Non-pigmented ciliary epithelial cell (primary cell): ENCODE measurements at regions not wholly inside any gene's neighbourhood (a gene's known extent, or its start where the extent isn't known, plus 50 kb on each side); places are given as distances from the start of the nearest gene placed in this dataset.

ENCODE experiments used
- DNase-seq: peaks from one replicate; pipeline ENCODE4 v3.0.0-alpha.2; 2010; ENCODE audit warnings: low read depth

DNA sequence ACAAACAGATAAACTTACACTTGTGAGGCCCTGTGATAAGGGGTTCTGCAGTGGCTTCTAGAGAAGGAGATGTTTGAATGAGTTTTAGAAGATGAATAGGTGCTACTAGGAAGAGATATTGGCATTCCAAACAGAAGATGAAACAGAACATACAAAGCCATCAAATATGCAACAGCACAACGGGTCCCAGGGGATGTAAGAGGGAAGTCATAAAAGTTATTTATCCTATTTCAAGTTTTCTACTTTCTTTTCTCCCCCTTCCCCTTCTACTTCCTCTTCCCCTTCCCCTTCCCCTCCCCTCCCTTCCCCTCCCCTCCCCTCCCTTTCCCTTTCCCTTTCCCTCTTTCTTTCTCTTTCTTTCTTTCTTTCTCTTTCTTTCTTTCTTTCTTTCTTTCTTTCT, 94.9 kb upstream of the CADM1 start:
- DNase-seq = no peak

DNA sequence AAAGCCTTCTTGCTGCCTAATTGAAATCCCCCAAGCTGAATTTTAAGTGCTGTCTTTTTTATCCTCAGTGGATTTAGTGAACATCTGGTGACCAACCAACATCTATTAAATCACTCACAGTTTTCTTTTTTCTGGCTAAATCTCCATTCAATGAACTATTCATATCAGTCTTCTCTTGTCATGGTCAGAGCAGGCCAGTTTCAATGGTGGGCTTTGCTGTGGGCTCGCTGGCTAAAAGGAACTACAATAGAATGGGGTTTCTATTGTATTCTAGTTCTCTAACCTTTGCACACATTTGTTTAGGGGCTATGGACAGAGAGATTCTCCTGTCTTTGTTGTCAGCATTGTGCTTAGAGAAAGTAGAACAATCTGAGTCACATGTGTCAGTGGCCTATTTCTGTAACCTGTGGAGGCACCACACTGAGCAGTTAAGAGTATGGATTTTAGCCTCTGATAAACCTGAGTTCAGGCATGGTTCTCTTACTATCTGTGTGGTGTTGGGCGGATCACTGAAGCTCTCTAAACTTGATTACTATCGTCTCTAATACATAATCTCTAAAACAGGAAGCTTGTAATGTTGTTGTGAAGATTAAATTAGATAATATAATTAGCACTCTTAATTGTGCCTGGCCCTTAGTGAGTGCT, 94.2 kb upstream of the CADM1 start:
- no peak for DNase-seq

DNA sequence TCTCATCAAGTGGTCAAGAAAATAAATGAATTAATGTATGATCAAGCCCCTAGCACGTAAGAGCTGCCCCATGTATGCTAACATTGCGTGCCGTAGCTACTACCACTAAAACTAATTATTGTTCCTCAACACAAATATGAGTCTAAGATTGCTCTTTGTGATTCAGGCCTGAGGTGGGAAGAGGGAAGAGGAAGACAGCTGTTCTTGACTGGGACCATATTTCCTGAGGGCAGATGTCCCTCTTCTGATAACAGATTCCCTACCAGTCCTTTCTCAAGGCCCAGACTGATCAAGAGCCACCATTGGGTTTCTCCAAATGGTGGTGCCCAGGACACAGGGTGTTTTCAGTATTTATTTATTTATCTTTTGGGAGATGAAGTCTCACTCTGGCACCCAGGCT, 87.2 kb upstream of the CADM1 start:
- DNase-seq = no peak

DNA sequence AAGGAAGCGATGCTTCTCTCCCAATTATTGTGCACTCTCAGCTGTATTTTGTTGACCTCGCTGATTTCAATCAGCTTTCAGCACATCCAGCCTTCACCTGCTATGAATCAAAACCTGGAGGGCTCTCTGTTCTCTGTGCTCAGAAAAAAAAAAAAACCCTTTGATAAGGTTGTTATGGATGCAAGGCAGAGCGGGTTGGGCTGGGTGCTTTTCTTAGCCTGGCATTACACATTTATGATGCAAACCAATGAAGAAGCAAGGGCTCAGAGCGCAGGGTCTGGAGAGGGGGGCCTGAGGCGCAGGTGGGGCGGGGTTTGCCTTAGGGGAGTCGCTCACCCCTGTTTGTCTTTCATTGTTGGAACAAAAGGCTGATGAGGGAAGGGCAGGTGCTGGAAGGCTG, 86.0 kb upstream of the CADM1 start:
- DNase-seq = no peak

DNA sequence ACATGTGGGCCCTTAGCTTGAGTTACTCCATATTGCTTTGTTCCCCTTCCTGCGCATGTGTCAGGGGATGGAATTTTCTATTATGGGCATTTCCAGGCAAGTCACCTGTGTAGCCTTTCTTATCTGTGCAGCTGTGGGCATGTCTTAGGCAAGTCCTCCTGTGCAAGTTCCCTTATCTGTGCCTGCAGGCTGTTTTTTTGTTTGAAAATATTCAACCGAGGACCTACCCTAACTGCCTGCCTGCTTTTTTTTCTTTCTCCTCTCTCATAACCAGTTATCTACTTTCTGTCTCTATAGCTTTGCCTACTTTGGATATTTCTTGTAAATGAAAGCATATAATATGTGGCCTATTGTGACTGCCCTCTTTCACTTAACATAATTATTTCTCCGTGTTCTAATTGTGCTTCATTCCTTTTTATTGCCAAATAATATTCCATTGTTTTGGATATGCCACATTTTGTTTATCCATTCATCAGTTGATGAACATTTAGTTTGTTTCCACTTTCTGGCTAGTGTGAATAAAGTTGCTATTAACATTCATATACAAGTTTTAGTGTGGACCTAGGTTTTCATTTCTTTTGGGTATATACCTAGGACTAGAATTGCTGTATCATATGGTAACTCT, 83.6 kb upstream of the CADM1 start:
- no peak for DNase-seq

DNA sequence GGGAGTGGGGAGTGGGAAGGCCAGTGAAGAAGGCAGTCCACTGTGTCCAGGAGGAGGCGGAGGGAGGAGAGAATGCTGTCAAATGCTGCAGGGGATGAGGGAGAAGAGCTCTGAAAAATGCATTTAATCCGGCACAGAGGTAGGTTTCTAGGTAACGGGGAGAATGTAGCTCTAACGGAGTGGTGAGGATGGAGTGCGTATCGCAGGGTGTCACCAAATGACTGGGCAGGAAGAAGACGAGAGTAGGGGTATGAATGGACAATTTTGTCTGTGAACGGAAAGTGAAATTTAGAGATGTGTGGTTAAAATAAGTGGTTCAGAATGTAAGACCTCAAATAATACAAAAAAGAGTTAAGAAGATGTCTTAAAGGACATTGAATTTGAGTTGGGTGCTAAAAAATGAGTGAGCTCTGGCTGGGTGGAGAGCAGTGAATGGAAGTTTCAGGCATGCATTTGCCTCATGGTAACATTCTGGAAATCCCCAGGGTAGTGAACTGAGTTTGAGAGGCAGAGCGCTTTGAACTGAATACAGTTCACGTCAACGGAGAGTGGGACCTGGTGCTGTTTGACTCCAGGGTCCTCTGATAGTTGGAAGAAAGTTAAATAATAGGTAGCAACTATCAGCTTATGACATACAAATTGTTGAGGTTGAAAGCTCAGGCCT, 81.3 kb upstream of the CADM1 start:
- DNase-seq = no peak

DNA sequence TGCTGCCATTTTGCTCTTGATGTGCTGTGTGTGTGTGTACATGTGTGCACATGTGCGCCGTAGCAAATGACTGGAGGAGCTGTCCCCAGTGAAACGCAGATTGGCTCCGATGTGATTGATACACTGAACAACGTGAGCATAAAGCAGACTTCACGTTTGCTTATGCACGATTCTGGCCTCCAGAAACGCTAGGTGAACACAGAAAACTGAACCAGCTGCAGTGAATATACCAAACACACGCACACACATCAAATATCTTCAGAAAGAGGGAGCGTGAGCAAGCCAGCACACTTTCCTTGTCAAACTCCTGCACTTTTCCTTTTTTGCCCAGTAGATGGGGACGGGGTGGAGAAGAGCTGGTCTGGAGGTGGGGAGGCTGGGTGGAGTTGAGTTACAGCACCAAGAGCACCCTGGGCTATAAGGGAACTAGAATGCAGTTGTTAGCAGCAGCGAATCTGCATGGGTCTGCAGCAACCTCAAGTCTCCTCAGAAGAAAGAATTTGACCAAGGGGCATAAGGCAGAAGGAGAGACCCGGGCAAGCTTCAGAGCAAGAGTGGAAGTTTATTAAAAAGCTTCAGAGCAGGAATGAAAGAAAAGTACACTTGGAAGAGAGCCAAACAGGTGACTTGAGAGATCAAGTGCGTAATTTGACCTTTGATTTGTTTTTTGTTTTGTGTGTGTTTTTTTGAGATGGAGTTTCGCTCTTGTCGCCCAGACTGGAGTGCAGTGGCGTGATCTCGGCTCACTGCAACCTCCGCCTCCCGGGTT, 77.8 kb upstream of the CADM1 start:
- no peak for DNase-seq

DNA sequence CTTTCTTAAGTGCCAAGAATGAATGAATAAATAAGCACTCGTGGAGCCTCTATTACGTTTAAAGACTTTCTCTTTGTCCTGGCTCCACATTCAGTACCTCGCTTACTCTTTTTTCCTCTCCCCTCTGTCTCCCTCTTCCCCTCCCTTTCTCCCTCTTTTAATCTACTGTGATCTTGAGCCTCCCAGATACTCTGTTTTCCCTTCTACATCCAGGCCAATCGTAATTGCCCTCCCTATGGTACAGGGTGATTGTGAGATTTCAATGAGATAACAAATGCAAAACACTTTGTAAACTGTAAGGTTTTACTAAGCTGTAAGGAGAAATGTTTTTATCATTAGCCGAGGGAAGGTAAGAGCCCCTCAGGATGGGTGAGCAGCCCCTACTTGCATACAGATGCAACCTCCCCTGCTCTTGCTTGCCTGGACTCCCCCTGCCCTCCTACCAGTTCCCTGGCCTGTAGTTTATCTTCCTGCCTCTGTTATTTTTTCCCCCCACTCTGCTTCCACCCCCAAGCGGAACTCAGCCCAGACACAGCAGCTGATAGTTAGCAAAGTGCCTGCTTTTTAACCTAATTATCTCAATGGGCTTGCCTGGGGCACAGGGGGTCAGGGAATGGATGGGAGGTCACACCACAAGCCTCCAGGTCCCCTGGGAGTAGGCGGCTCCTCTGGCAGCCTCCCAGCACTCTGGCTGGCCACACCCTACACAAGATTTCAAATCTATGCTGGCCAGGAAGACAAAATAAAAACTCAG, 76.9 kb upstream of the CADM1 start:
- no peak for DNase-seq

DNA sequence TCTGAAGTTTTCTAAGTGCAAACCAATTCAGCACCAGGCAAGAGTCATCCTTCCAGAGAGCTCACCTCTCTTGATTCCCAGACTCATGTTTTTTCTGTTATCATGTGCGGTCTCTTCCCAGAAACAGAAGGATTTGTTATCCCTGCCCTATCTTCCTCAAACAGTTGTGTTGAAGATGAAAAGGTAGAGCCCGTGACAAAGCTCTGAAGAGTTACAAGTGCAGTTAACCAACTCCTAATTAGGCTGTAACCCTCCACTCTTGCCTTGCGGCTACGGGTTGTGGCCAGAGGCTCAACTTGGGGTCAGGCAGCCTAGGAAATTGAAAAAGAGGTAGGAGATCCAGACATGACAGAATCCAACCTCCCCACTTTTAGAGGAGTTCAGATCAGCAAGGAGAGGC, 76.2 kb upstream of the CADM1 start:
- DNase-seq = no peak

DNA sequence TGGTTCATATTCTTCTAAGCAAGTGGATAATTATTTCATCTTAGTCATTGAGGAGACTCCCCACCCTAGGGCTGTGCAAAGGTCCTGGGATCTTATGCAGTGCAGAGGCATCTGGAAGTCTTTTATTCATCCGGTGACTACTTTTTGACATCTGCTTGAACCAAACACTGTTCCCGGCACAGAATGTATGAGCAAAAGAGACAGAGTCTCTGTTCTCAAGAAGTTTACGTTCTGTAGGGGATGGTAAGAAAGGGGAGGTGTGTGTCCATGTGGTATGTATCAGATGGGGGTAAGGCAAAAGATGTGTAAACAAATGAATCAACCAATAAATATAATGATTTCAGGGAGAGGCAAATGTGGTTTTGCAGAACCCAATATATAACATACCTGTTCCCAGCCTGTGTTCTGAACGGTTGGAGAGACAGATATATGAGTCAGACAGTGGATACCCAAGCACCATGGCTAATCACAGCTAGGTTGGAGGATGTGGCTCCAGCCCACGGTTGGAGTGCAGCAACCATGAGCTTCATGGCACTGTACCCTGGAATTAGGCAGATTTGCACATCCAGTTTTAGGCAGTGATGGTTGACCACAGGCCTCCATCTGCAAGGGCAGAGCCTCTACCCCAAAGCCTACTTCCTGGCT, 75.1 kb upstream of the CADM1 start:
- DNase-seq = no peak

DNA sequence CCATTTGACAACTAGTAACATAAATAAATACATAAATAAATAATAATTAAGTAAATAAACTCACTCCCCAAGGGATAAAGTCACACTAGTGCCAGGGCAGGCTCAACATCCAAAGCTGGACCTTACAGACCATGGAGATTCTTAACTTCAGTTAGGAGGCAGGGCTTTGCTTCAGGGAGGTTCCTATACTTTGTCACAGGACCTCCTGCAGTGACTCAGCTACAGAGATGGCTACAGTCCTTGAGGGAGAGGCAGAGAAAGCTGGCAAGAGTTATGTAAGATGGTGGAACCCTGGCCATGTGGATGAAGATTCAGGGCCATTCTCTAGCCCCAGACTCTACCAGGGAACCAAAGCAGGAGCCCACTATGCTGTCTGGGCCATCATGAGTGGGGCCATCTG, 74.1 kb upstream of the CADM1 start:
- DNase-seq = no peak

DNA sequence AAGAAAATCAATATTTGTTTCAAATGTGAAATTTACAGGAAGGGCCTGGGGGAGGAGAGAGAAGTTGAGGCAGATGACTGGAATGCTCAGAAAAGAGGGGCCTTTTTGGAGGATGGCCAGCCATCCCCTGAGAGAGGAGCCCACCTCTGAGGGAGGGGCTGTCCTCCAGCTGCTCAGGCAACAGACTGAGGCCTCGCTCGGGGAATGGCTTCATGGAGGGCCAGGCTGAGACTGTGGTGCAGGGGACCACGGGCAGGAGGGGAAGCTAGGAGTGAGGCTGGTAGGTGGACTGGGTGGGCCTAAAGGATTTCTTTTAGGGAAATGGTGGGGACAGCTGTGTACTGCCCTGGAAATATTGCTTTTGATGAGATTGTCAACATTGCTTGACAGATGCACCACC, 73.5 kb upstream of the CADM1 start:
- no peak for DNase-seq

DNA sequence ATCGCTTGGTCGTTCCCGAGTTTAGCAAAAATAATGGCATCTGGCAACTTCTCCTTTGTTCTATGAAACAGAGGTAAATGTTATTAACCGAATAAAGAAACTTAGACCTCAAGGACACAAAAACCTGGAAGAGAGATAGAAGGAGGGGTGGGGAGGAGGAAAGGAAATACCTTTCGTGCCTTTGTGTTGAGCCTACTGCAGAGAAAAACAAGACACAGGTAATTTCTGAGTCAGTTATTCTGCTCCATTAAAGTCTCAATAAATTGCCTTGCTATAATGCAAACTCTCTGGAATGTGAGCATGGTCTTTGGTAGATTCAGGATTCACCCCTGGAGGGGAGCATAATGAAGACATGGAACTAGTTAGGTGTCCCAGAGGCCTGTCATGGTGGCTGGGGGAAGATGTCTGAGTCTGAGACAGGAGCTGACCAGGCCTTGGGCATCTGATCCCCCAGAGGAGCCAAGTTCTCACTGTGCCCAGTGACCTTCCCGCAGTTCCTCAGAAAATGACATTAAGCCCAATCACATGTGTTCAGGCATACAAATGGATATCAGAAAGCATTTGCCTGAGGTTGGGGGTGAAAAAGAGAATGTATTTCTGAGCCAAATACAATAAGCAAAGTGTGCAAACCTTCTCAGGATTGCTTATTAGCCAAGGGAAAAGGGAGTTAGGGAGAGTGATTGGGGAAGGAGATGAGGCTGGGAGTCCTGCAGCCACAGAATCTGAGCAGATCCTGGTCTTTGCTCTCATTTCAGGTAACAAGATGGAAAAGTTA, 72.6 kb upstream of the CADM1 start:
- no peak for DNase-seq

DNA sequence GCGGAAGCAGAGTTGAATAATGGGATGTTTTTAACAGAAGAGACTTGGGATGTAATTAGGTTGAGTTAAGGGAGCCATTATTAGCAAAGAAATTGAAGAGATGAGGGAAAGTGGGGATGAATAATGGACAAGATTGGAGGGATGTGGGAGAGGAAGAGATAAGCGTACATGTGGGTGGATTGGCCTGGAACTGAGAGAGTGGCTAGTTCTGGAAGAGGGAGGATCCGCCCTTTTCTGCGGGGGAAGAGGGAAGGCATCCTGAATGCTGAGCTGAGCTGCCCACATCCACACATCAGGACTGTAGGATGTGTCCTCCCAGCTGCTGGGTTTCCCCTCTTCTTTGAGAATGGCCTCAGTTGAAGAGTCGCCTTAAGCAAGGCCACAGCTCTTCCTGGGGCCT, 68.3 kb upstream of the CADM1 start:
- DNase-seq = no peak

DNA sequence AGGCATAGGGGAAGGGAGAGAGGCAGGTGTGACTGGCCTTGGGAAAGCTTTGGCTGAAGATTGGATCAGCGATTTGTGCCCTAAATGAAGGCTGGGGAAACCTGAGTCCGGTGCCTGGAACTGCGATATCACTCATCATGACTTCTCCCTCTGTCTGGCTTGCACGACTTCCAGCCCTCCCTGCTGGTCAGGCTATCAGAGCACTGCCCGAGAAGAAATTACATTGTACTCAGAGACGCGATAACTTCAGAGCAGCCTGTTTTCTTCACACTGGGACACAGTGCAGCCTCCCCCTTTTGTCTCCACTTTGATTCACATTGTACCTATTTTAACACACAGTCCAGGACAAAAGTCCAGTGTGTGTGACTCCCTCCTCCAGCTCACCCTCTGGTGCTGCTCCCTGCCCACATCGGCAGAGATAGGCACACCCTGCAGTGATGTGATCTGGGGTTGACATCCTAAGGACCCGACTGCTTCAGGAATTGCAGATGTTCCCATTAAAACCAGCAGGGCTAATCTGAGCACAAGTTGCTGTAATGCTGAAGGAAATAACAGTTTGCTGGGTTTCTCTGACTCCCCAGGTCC, 62.1 kb upstream of the CADM1 start:
- no peak for DNase-seq

DNA sequence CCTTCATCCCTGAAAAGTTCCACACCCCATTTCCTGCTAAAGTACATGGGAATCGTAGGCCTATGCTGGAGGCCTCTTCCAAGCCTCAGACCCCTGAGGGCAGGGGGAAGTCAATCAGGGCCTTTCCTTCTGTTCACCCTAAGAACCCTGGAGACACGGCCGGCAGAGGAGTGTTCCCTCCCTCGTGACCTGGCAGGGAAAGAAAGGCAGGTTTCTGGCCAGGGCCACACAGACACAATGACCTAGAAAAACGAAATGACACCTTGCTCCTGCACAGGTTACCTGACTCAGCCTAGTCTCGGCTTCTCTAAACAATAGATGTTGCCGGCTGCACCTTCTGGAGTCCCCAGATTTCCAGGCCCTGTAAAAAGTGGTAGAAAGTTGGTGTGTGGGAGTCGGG, 60.6 kb upstream of the CADM1 start:
- no peak for DNase-seq

DNA sequence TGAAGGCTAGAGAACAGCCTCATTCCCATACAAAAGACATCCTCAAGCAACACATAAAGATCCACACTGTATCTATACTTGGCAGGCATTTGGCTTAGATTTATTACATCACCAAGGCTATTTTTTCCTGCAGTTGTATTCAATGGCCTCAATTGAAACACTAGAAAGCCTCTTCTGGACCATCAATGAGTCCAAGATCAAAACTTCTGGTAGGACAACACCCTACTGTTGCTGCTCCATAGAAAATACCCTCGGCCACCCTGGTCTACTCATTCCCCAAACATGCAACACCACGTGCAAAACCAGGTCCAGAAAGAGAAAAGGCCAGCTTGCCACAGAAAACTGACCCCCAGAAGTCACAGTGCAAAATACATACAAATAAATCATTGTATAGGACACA, 56.9 kb upstream of the CADM1 start:
- no peak for DNase-seq

DNA sequence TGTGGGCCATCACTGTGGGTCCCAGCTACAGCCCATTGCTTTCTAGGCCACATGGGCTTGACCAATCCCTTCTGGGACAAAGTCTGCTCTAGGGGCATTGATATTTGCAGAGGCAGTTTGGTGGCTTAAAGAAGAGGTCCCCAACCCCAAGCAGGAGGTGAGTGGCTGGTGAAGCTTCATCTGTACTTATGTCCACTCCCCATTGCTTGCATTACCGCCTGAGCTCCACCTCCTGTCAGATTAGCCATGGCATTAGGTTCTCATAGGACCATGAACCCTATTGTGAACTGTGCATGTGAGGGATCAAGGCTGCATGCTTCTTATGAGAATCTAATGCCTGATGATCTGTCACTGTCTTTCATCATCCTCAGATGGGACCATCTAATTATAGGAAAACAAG, 54.4 kb upstream of the CADM1 start:
- no peak for DNase-seq

DNA sequence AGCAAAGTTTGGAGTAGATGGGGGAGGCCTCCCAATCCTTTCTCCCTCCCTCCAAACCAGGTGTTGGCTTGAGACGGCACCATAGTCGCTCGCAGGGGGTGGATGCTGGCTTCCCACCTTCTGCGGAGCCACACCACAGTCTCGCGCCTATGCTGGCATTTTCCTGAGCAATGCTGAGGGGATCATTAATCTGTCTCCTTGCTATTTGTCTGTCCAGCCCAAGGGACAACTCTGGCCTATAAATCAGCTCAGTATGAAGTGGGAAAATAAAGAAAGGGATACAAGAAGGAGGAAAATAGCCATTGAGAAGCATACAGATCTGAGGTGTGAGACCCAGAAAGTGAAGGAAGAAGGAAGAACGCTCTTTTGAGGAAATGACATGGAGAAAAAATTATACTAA, 53.5 kb upstream of the CADM1 start:
- no peak for DNase-seq

DNA sequence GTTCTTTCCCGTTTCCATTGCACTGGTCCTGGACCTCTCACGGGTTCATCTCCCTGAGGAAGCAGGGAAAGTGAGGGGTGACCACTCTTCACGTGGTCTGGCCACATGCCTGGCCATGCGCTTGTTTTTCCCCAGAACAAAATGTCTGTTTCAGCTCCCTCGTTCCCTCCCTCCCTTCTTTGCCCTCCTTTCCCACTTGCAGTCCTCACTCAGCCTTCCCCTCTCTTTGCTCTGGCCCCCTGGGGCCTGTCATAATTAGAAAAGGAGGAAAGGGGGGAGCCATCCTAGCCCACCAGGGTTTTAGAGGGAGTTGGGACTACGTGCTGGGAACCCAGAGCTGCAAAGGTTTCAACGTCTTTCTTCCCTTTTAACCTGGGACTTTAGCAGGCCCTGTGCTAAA, 52.8 kb upstream of the CADM1 start:
- no peak for DNase-seq
